HCT116 (cell line): ENCODE measurements at regions not wholly inside any gene's neighbourhood (a gene's known extent, or its start where the extent isn't known, plus 50 kb on each side); places are given as distances from the start of the nearest gene placed in this dataset.

ENCODE experiments used
- ATAC-seq: fragments of 200-7000 bp; cut with Tn5 transposase; 2 replicates; pipeline ENCODE4 v1.9.1; 2020; ENCODE audit warnings: mild to moderate bottlenecking, moderate library complexity
- BruUV-seq: library from RNA; stranded (reverse); fragments of 400-500 nt; replicated peaks from 2 replicates; lab custom pipeline; 2021; lab: Mats Ljungman, UMichigan
- CTCF ChIA-PET: fragments of 300-600 bp; sonication (Branson Sonifier 250); formaldehyde crosslinking; loops from one replicate; lab custom pipeline; 2021; ENCODE audit warnings: antibody characterized with exemption; lab: Charles Lee
- POLR2A ChIA-PET: fragments of 300-600, 350-600 bp; sonication (Branson Sonifier 250); formaldehyde crosslinking; loops from one replicate; lab custom pipeline; 2021; ENCODE audit warnings: antibody characterized with exemption; lab: Charles Lee
- RAD21 ChIA-PET, 2 experiments: fragments of 300-600 bp; sonication (Branson Sonifier 250); formaldehyde crosslinking; loops; one replicate each; lab custom pipeline; 2023; ENCODE audit warnings: low total read pairs in 2 of 2; ENCODE audit not compliant: uncharacterized antibody in 2 of 2, unreplicated experiment in 2 of 2, low non-redundant PET in 1 of 2; lab: Charles Lee
- DNase-seq: peaks from one replicate; pipeline ENCODE4 v3.0.0-alpha.2; 2010; ENCODE audit warnings: low read depth, low spot score
- H2AFZ ChIP-seq: fragments of 200-600 bp; shearing (Covaris generic), sonication (generic); 2 replicates; pipeline ENCODE4 v1.6.1; 2017; ENCODE audit warnings: low read depth, mixed run types, mixed read lengths, antibody characterized with exemption, low read length; ENCODE audit not compliant: poor library complexity, severe bottlenecking
- H3K27ac ChIP-seq: 2 replicates; pipeline ENCODE4 v1.5.1; 2012; ENCODE audit warnings: low read depth, low read length
- H3K27me3 ChIP-seq: fragments of 200-600 bp; sonication (generic); 2 replicates; pipeline ENCODE4 v1.6.1; 2016; ENCODE audit warnings: mixed run types, low read length, mixed read lengths; ENCODE audit not compliant: insufficient read depth
- H3K36me3 ChIP-seq, 2 experiments: fragments of 200-500 bp in 1 of 2; fragments of 200-600 bp in 1 of 2; sonication (Bioruptor generic) in 1 of 2; sonication (generic) in 1 of 2; 2 replicates each; pipeline versions ENCODE4 v1.5.1 to v1.6.1; 2014 to 2016; ENCODE audit warnings: low read length in 2 of 2, inconsistent platforms in 1 of 2, mixed read lengths in 1 of 2, mixed run types in 1 of 2; ENCODE audit not compliant: insufficient read depth in 2 of 2, control insufficient read depth in 1 of 2
- H3K4me1 ChIP-seq, 2 experiments: fragments of 200-600 bp in 1 of 2; sonication (generic) in 1 of 2; 2 replicates each; pipeline versions ENCODE4 v1.5.1 to v1.6.1; 2012 to 2017; ENCODE audit warnings: low read length in 2 of 2, inconsistent platforms in 1 of 2, mild to moderate bottlenecking in 1 of 2, mixed read lengths in 1 of 2, mixed run types in 1 of 2, moderate library complexity in 1 of 2; ENCODE audit not compliant: insufficient read depth in 2 of 2, control insufficient read depth in 1 of 2
- H3K4me2 ChIP-seq: fragments of 200-600 bp; sonication (generic); 2 replicates; pipeline ENCODE4 v1.6.1; 2017; ENCODE audit warnings: mixed run types, low read length, mixed read lengths
- H3K4me3 ChIP-seq, 2 experiments: fragments of 200-600 bp in 1 of 2; sonication (generic) in 1 of 2; replicated peaks in 1 of 2; 2 replicates each; pipeline ENCODE4 v1.5.1; 2011 to 2016; ENCODE audit warnings: low read length in 2 of 2, control low read depth in 1 of 2, low read depth in 1 of 2, mild to moderate bottlenecking in 1 of 2, mixed read lengths in 1 of 2, mixed run types in 1 of 2
- H3K79me2 ChIP-seq: fragments of 200-600 bp; sonication (generic); 2 replicates; pipeline ENCODE4 v1.6.1; 2017; ENCODE audit warnings: mild to moderate bottlenecking, mixed run types, low read length, moderate library complexity, mixed read lengths; ENCODE audit not compliant: insufficient read depth
- H3K9ac ChIP-seq: fragments of 200-600 bp; sonication (generic); 2 replicates; pipeline ENCODE4 v1.6.1; 2016; ENCODE audit warnings: low read length, mixed read lengths
- H3K9me2 ChIP-seq: fragments of 200-600 bp; sonication (generic), shearing (Covaris generic); 2 replicates; pipeline ENCODE4 v1.6.1; 2017; ENCODE audit warnings: mixed run types, mild to moderate bottlenecking, moderate library complexity; ENCODE audit not compliant: insufficient read depth
- H3K9me3 ChIP-seq, 2 experiments: fragments of 200-500 bp in 1 of 2; fragments of 200-600 bp in 1 of 2; sonication (Bioruptor generic) in 1 of 2; sonication (generic) in 1 of 2; 2 replicates each; pipeline ENCODE4 v1.6.1; 2014 to 2017; ENCODE audit warnings: low read length in 2 of 2, mixed read lengths in 2 of 2, inconsistent platforms in 1 of 2, low read depth in 1 of 2, mild to moderate bottlenecking in 1 of 2, mixed run types in 1 of 2, moderate library complexity in 1 of 2; ENCODE audit not compliant: control insufficient read depth in 1 of 2, insufficient read depth in 1 of 2
- H4K20me1 ChIP-seq: fragments of 200-600 bp; sonication (generic), shearing (Covaris generic); 2 replicates; pipeline ENCODE4 v1.6.1; 2017; ENCODE audit warnings: mixed run types, mild to moderate bottlenecking, moderate library complexity; ENCODE audit not compliant: insufficient read depth
- EGR1 ChIP-seq: IDR thresholded peaks from 2 replicates; pipeline ENCODE4 v1.6.1; 2012; ENCODE audit warnings: low read depth
- ELF1 ChIP-seq: IDR thresholded peaks from 2 replicates; pipeline ENCODE4 v1.6.1; 2012; ENCODE audit warnings: low read depth, borderline replicate concordance
- EZH2 ChIP-seq: fragments of 200-600 bp; sonication (generic); IDR thresholded peaks from 2 replicates; pipeline ENCODE4 v1.6.1; 2017; ENCODE audit warnings: antibody characterized with exemption, mixed run types
- EZH2phosphoT487 ChIP-seq: fragments of 200-600 bp; IDR thresholded peaks from 2 replicates; pipeline ENCODE4 v1.6.1; 2018; ENCODE audit warnings: antibody characterized with exemption, borderline replicate concordance
- JUND ChIP-seq: IDR thresholded peaks from 2 replicates; pipeline ENCODE4 v1.6.1; 2012
- POLR2A ChIP-seq: IDR thresholded peaks from 2 replicates; pipeline ENCODE4 v1.7.0; 2011; ENCODE audit warnings: borderline replicate concordance; ENCODE audit not compliant: insufficient read depth, insufficient read length; ENCODE audit errors: extremely low read depth
- POLR2AphosphoS5 ChIP-seq: IDR thresholded peaks from 2 replicates; pipeline ENCODE4 v1.6.1; 2011; ENCODE audit warnings: mild to moderate bottlenecking, low read depth, low read length, moderate library complexity
- RAD21 ChIP-seq: IDR thresholded peaks from 2 replicates; pipeline ENCODE4 v1.6.1; 2012; ENCODE audit warnings: low read depth, mild to moderate bottlenecking
- SP1 ChIP-seq: IDR thresholded peaks from 2 replicates; pipeline ENCODE4 v1.6.1; 2012; ENCODE audit warnings: low read depth
- SRF ChIP-seq: IDR thresholded peaks from 2 replicates; pipeline ENCODE4 v1.6.1; 2012; ENCODE audit warnings: low read depth
- YY1 ChIP-seq: IDR thresholded peaks from 2 replicates; pipeline ENCODE4 v1.6.1; 2011; ENCODE audit warnings: low read length, low read depth, moderate library complexity, mild to moderate bottlenecking; ENCODE audit not compliant: insufficient replicate concordance; ENCODE audit errors: extremely low read depth
- ZNF274 ChIP-seq: fragments of 200-500 bp; sonication (Bioruptor generic); IDR thresholded peaks from 2 replicates; pipeline ENCODE4 v1.6.1; 2014; ENCODE audit warnings: mild to moderate bottlenecking, low read depth, low read length, inconsistent platforms
- intact Hi-C: fragments of 100-400 bp; cut with micrococcal nuclease; formaldehyde crosslinking; loops from 2 replicates; pipeline ENCODE4 v1.10.0; 2022
- TF ChIP-seq, protein P1 (sequence below): IDR thresholded peaks from 2 replicates; pipeline ENCODE4 v1.6.1; 2012
- TF ChIP-seq, protein P2 (sequence below): IDR thresholded peaks from 2 replicates; pipeline ENCODE4 v1.6.1; 2012; ENCODE audit warnings: low read depth
- TF ChIP-seq, protein P3 (sequence below): IDR thresholded peaks from 2 replicates; pipeline ENCODE4 v1.6.1; 2011; ENCODE audit warnings: mild to moderate bottlenecking, low read length, moderate library complexity; ENCODE audit not compliant: insufficient replicate concordance; ENCODE audit errors: extremely low read depth
- TF ChIP-seq, protein P4 (sequence below): IDR thresholded peaks from 2 replicates; pipeline ENCODE4 v1.6.1; 2012

DNA sequence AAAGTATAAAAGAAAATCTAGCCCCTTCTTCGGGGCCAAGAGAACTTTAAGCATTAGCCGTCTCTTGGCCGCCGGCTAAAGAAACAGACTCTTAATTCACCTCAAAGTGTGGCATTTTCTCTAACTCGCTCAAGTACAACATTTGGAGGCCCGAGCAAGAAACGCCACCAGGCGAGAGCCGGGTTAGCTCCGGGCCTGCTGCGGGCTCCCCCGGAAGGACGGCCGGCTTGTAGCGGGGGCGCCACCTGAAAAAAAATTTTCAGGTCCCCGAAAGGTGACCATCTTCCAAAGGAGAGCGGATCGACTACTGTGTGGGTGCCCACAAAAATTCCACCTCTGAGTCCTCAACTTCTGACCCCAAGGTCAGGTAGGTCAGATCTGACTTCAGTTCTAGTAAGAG, 156.0 kb downstream of the DEFB131A start:
- H3K4me1 ChIP-seq = no peaks in the 10 kb centered on the region
- intact Hi-C loops = no loop called here
- DNase-seq (no peak), ATAC-seq (no peak)
- no peak overlapping the region for H3K4me2 ChIP-seq
- no peak overlapping the region for H3K4me3 ChIP-seq
- ChIA-PET RAD21 (no interaction called here), POLR2A (no interaction called here), CTCF (no interaction called here)
- TF ChIP-seq, protein P1, sequence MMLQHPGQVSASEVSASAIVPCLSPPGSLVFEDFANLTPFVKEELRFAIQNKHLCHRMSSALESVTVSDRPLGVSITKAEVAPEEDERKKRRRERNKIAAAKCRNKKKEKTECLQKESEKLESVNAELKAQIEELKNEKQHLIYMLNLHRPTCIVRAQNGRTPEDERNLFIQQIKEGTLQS = no peak
- no peak for TF ChIP-seq YY1
- no peak for TF ChIP-seq SP1
- no peak for TF ChIP-seq ELF1
- TF ChIP-seq EZH2phosphoT487 = no peak
- no peak for TF ChIP-seq ZNF274
- TF ChIP-seq JUND = no peak
- TF ChIP-seq SRF = no peak
- no peak for TF ChIP-seq POLR2A
- TF ChIP-seq, protein P2, sequence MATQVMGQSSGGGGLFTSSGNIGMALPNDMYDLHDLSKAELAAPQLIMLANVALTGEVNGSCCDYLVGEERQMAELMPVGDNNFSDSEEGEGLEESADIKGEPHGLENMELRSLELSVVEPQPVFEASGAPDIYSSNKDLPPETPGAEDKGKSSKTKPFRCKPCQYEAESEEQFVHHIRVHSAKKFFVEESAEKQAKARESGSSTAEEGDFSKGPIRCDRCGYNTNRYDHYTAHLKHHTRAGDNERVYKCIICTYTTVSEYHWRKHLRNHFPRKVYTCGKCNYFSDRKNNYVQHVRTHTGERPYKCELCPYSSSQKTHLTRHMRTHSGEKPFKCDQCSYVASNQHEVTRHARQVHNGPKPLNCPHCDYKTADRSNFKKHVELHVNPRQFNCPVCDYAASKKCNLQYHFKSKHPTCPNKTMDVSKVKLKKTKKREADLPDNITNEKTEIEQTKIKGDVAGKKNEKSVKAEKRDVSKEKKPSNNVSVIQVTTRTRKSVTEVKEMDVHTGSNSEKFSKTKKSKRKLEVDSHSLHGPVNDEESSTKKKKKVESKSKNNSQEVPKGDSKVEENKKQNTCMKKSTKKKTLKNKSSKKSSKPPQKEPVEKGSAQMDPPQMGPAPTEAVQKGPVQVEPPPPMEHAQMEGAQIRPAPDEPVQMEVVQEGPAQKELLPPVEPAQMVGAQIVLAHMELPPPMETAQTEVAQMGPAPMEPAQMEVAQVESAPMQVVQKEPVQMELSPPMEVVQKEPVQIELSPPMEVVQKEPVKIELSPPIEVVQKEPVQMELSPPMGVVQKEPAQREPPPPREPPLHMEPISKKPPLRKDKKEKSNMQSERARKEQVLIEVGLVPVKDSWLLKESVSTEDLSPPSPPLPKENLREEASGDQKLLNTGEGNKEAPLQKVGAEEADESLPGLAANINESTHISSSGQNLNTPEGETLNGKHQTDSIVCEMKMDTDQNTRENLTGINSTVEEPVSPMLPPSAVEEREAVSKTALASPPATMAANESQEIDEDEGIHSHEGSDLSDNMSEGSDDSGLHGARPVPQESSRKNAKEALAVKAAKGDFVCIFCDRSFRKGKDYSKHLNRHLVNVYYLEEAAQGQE = no peak
- no peak for TF ChIP-seq EZH2
- no peak for TF ChIP-seq RAD21
- TF ChIP-seq, protein P3, sequence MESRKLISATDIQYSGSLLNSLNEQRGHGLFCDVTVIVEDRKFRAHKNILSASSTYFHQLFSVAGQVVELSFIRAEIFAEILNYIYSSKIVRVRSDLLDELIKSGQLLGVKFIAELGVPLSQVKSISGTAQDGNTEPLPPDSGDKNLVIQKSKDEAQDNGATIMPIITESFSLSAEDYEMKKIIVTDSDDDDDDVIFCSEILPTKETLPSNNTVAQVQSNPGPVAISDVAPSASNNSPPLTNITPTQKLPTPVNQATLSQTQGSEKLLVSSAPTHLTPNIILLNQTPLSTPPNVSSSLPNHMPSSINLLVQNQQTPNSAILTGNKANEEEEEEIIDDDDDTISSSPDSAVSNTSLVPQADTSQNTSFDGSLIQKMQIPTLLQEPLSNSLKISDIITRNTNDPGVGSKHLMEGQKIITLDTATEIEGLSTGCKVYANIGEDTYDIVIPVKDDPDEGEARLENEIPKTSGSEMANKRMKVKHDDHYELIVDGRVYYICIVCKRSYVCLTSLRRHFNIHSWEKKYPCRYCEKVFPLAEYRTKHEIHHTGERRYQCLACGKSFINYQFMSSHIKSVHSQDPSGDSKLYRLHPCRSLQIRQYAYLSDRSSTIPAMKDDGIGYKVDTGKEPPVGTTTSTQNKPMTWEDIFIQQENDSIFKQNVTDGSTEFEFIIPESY = no peak
- no peak for TF ChIP-seq EGR1
- TF ChIP-seq POLR2AphosphoS5 = no peak
- TF ChIP-seq, protein P4, sequence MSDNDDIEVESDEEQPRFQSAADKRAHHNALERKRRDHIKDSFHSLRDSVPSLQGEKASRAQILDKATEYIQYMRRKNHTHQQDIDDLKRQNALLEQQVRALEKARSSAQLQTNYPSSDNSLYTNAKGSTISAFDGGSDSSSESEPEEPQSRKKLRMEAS = no peak
- no peaks in the 10 kb centered on the region for H3K36me3 ChIP-seq
- BruUV-seq = no TSS peak
- H3K9ac ChIP-seq = no peak overlapping the region
- no peaks in the 10 kb centered on the region for H3K79me2 ChIP-seq
- no peak overlapping the region for H3K27ac ChIP-seq
- no peaks in the 10 kb centered on the region for H4K20me1 ChIP-seq
- no peaks in the 10 kb centered on the region for H3K9me2 ChIP-seq
- no peaks in the 10 kb centered on the region for H3K27me3 ChIP-seq
- no peaks in the 10 kb centered on the region for H3K9me3 ChIP-seq
- H2AFZ ChIP-seq = no peak overlapping the region
